ENCODE measurements at regions not wholly inside any gene's neighbourhood (a gene's known extent, or its start where the extent isn't known, plus 50 kb on each side); places are given as distances from the start of the nearest gene placed in this dataset.

- H3K4ac ChIP-seq (ENCODE audit: low read depth, low read length): no peak overlapping the region
- no peak overlapping the region for H2AK5ac ChIP-seq (ENCODE audit: insufficient read length, low read length)
- H3K23me2 ChIP-seq (ENCODE audit: insufficient read length, low read depth, low read length, poor library complexity, severe bottlenecking): no peaks in the 10 kb centered on the region
- no peak overlapping the region for H2BK120ac ChIP-seq (ENCODE audit: low read depth, low read length, poor library complexity, severe bottlenecking)
- Mint-ChIP-seq H3K27ac (no peak overlapping the region), H3K4me1 (peaks cover 7 to 12% of the 10 kb centered on the region in 2 experiments), H3K9me3 (no peaks in the 10 kb centered on the region), H3K27me3 (ENCODE audit: low read depth) (no peaks in the 10 kb centered on the region), H3K4me3 (no peak overlapping the region), H3K36me3 (ENCODE audit: insufficient read depth in 1 of 3, low read depth in 3 of 3) (no peaks in the 10 kb centered on the region)
- no peak overlapping the region for H2BK20ac ChIP-seq (ENCODE audit: low read depth, low read length, poor library complexity, severe bottlenecking)
- no peak overlapping the region for H2BK12ac ChIP-seq (ENCODE audit: insufficient read length, low read depth, low read length)
- no peak overlapping the region for H2AFZ ChIP-seq (ENCODE audit: low read length)
- no peak overlapping the region for H3K4me2 ChIP-seq (ENCODE audit: insufficient read depth, insufficient read length, low read length)
- whole genome bisulfite sequencing (ENCODE audit: extremely low coverage, insufficient read length, low lambda C conversion rate): no CpG with 5 or more reads among the region's 6 CpGs
- no peaks in the 10 kb centered on the region for H3K79me2 ChIP-seq (ENCODE audit: insufficient read depth, low read length)
- no peaks in the 10 kb centered on the region for H3K27me3 ChIP-seq (ENCODE audit: insufficient read depth, low read length)
- H3T11ph ChIP-seq (ENCODE audit: low read length): no peak overlapping the region
- no peak overlapping the region for H2BK5ac ChIP-seq (ENCODE audit: insufficient read length, low read length)
- TF ChIP-seq CTCF (conservative IDR thresholded peaks at IDR 0.05): no peak
- no peaks in the 10 kb centered on the region for H3K79me1 ChIP-seq (ENCODE audit: insufficient read depth, low read depth, low read length, poor library complexity, severe bottlenecking)
- no peak overlapping the region for H3K23ac ChIP-seq (ENCODE audit: insufficient read length, low read depth, low read length)
- no peak overlapping the region for H4K5ac ChIP-seq (ENCODE audit: insufficient read length, low read depth, low read length)
- no peak overlapping the region for H4K8ac ChIP-seq (replicated peaks; ENCODE audit: insufficient read length, low read depth, low read length)
- no peak overlapping the region for H3K14ac ChIP-seq (ENCODE audit: insufficient read depth, low read length)
- no peak overlapping the region for H4K91ac ChIP-seq (ENCODE audit: insufficient read length, low read depth, low read length)
- H3K18ac ChIP-seq (ENCODE audit: insufficient read length, low read depth, low read length): no peak overlapping the region
- no peak overlapping the region for H2BK15ac ChIP-seq (ENCODE audit: low read depth, low read length)
- H3K4me1 ChIP-seq (ENCODE audit: insufficient read depth, low read length): 0 out of 2 replicates have a peak, but pooled peaks cover under 1% of the 10 kb centered on the region
- H3K9me3 ChIP-seq (ENCODE audit: control insufficient read depth, low read depth, low read length): no peaks in the 10 kb centered on the region
- no peak overlapping the region for H3K27ac ChIP-seq (ENCODE audit: insufficient read length, low read depth, low read length)
- DNase-seq: no peak
- no peak overlapping the region for H3K56ac ChIP-seq (ENCODE audit: insufficient read length, low read depth, low read length)
- H4K20me1 ChIP-seq (ENCODE audit: control insufficient read depth, insufficient read depth, insufficient read length): no peaks in the 10 kb centered on the region
- no peak overlapping the region for H3K9ac ChIP-seq (ENCODE audit: extremely low read depth, insufficient read length, low read length)
These were observed 292.3 kb upstream of the E2F7 start for GRCh38 chr12:77357655-77358054.
